ENCODE measurements at regions not wholly inside any gene's neighbourhood (a gene's known extent, or its start where the extent isn't known, plus 50 kb on each side); places are given as distances from the start of the nearest gene placed in this dataset.

DNA sequence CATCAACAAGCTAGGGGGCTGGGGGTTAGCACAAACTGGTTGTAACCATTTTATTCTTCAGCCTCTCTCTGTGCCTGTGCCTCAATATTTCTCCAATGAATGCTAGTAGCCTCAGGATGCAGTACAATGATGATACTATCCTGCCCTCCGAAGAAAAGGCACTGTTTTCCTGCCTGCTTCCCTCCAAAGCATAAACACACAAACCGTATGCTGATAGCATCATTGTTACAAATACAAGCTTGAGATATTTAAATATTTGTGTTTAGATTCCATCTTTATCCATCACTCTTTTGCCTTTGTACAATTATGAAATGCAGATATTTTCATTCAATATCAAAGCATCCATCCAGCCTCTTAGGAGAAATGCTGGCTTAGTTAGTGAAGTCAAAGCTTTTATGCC is 404.8 kb downstream of the DUSP10 start:
- TF ChIP-seq, protein P1, sequence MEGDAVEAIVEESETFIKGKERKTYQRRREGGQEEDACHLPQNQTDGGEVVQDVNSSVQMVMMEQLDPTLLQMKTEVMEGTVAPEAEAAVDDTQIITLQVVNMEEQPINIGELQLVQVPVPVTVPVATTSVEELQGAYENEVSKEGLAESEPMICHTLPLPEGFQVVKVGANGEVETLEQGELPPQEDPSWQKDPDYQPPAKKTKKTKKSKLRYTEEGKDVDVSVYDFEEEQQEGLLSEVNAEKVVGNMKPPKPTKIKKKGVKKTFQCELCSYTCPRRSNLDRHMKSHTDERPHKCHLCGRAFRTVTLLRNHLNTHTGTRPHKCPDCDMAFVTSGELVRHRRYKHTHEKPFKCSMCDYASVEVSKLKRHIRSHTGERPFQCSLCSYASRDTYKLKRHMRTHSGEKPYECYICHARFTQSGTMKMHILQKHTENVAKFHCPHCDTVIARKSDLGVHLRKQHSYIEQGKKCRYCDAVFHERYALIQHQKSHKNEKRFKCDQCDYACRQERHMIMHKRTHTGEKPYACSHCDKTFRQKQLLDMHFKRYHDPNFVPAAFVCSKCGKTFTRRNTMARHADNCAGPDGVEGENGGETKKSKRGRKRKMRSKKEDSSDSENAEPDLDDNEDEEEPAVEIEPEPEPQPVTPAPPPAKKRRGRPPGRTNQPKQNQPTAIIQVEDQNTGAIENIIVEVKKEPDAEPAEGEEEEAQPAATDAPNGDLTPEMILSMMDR (IDR thresholded peaks at IDR 0.05): no peak
- no peak for TF ChIP-seq ZFX (IDR thresholded peaks at IDR 0.05; ENCODE audit: borderline replicate concordance)
